ENCODE measurements at regions not wholly inside any gene's neighbourhood (a gene's known extent, or its start where the extent isn't known, plus 50 kb on each side); places are given as distances from the start of the nearest gene placed in this dataset.

DNA sequence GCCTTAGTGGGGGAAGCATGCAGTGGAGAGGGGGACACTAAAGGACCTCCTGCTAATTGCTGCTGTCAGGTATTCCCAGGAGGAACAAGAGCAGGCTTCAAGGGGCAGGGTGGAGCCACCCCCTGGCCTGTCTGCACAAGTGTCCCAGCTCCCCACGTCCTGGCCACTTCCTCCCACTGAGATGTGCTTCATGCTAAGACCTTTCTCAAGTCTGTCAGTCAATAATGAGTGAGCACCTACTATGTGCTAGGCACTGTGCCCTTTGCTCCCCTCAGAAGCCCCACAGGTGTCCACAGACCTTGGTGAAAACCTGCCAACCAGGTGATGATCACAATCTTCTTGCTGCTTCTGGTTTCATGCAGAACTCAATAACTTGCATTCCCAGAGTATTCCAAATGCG is 147.9 kb downstream of the UNC5CL start:
- peaks cover 2% of the 10 kb centered on the region for H3K36me3 Mint-ChIP-seq

DNA sequence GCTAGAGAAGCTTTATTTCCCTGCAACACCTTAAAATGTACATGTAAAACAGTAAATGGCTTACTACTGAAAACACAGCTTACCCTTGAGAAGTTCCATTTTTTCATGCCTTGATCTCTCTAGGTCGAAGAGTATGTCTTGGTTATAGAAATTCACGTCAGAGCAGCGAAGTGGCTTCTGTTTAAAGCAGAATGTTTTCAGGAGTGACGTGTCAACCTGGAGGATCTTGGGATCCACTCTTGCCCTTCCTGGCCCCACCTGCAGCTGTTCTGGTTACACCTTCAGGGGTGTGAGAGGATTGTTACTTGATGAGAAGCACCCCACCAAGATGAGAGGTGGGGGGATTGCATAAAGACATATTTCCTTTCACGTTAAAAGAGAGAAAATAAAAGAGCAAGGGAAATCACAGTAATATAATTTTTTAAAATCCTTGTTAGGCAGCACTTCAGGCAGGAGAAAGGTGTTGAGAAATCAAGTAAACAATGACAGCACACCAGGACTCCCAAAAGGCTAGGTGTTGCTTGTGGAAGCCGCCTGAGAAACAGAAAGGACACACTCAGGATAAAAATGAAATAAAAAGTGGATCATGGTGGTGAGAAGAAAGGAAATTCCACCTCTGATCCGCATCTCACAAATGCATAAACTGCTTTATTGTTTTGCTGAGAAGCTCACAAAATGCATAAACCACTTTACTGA is 149.7 kb downstream of the UNC5CL start:
- H3K36me3 Mint-ChIP-seq: peaks cover 2% of the 10 kb centered on the region
- no peak overlapping the region for H3K4me3 Mint-ChIP-seq
- no peaks in the 10 kb centered on the region for H3K4me1 Mint-ChIP-seq (ENCODE audit: low read depth)
- no peaks in the 10 kb centered on the region for H3K27me3 Mint-ChIP-seq
- H3K27ac Mint-ChIP-seq: no peak overlapping the region
- no peaks in the 10 kb centered on the region for H3K9me3 Mint-ChIP-seq (ENCODE audit: low read depth)

More for the DNA sequence above, 147.9 kb downstream of the UNC5CL start:
- no peaks in the 10 kb centered on the region for H3K4me1 Mint-ChIP-seq (ENCODE audit: low read depth)
- H3K27ac Mint-ChIP-seq: no peak overlapping the region
- no peak overlapping the region for H3K4me3 Mint-ChIP-seq
- no peaks in the 10 kb centered on the region for H3K27me3 Mint-ChIP-seq
- H3K9me3 Mint-ChIP-seq (ENCODE audit: low read depth): no peaks in the 10 kb centered on the region

DNA sequence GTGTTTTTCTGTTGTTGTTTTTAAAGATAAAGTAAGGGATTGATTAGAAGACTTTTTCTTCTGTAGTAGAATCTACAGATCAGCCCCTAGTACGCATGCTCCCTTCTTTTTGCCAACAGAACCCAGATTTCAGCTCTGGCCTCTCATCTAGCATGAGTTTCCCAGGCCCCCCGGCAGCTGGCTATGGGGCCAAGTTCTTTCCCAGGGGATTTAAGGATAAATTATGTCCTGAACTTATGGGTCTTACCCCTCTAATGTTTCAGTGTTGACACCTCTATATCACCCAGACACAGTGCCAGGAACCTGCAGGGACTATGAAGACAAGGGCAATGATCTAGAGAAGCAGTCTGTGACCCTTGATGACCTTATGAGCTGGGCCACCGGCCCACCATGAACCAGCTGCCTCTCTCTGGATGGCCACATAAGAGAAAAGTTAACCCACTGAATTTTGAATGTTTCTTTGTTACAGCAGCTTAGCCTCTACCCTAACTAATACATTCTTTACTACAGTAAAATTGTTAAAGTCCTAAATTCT is 150.5 kb downstream of the UNC5CL start:
- Mint-ChIP-seq H3K9me3 (ENCODE audit: low read depth) (no peaks in the 10 kb centered on the region), H3K36me3 (peaks cover 2% of the 10 kb centered on the region), H3K4me1 (ENCODE audit: low read depth) (no peaks in the 10 kb centered on the region), H3K27me3 (no peaks in the 10 kb centered on the region), H3K27ac (no peak overlapping the region), H3K4me3 (no peak overlapping the region)

DNA sequence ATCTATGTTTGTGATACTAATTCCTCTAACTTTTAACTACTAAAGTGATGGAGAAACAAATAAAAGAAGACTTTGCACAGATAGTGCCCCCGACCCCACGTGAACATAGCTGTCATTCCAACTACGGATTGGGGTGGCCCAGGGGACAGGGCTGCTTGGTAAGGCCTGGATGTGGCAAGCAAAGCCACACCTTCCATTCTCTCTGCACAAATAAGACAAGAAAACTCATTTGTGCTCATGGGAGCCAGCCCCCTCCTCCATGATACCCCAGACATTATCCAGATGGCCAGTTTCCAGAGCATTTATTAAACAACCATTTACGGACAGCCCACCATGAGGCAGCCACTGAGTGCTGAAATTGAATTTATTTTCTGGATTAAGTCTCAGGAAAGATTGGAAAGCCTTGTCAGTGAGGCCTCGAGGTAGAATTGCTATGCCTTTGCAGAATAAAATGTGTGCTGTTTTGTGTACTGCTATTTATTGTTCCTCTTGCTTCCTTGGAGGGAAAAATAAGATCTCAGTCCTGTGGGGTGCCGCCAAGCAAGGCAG is 151.2 kb downstream of the UNC5CL start:
- Mint-ChIP-seq H3K4me3 (no peak overlapping the region), H3K27ac (no peak overlapping the region), H3K4me1 (ENCODE audit: low read depth) (no peaks in the 10 kb centered on the region), H3K27me3 (no peaks in the 10 kb centered on the region), H3K36me3 (peaks cover 2% of the 10 kb centered on the region), H3K9me3 (ENCODE audit: low read depth) (no peaks in the 10 kb centered on the region)

DNA sequence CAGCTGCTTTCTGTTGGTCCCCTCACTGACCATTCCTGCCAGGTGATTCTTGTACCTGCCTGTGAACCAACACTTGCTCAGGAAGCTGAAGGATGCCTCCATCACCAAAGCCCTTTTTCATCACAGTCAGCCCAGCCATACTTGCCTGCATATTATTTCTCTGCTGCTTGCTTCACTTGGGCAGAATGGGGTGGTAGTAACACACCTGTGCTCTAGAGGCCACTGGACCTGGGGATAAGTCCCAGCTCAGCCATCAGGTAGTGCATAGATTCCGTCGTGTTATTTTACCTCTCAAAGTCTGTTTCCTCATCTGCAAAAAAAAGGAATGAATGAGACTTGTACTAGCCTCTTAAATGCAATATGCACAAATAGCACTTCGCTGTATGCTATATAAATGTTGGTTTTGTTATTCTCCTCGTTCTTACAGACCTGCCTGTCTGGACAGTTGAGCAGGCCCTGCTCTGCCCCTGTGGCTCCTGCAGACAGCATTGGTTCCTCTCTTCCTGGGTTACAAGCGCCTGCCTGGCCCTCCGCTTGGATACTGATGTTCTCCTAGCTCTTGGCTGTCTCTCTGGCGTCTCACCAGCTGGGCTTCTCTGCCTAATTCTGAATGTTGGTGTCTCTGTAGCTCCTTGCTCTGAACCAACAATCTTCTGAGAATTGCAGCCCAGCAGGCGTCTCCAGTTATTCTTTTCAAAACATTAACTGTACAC is 151.8 kb downstream of the UNC5CL start:
- Mint-ChIP-seq H3K27ac (no peak overlapping the region), H3K4me3 (no peak overlapping the region), H3K36me3 (peaks cover 1% of the 10 kb centered on the region), H3K27me3 (no peaks in the 10 kb centered on the region), H3K9me3 (ENCODE audit: low read depth) (no peaks in the 10 kb centered on the region), H3K4me1 (ENCODE audit: low read depth) (no peaks in the 10 kb centered on the region)

DNA sequence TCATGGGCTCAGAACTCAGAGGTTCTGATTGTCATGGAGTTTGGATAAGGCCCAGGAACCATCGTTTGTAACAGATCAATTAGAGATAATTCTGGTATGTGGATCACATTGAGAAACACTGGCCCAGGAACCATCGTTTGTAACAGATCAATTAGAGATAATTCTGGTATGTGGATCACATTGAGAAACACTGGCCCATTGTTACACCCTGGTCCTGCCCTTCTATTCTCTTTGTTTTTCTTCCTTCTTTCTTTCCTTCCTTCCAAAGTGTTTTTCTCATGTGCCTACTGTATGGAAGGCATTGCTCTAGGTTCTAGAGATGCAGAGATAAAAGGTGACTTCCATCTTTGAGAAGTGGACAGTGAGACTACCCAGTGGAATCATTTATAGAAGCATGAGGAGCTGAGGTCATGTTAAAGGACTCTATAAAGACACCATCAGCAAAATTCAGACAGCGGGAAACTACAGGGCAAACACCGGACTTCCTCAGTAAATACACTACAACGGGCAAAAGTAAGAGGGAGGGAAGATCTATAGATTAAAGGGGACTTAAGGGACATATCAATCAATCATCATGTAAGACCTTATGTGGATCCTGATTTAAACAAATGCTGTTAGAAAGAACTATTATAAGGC is 153.8 kb downstream of the UNC5CL start:
- no peaks in the 10 kb centered on the region for H3K4me1 Mint-ChIP-seq (ENCODE audit: low read depth)

DNA sequence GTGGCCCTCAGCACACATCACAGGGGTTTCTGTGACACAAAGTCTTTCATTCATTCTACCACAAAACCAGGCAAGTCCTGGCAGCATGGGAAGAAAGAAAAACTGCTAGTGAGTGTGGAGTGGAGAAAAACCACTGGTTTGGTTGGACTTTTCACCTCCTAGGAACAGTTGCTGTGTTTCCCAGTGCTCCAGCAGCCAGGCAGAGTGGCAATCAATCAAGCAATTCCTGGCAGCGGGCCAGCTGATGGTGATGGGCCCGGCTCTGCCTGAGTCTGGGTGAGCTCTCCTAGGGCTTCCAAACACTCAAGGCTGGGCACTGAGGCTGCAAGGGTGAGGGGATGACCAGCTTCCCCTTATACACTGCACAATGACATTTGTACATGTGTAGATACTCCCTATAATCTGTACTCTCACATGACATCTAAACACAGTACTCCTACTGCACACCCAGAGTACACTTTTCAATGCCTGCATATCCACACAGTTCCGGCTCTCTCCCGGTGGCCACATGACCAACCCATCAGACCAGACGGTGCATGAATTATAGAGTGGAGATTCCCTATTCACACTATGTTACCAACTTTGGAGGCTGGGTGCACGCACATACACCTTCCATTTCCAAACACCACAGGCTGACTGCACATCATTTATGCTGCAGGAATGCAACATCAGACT is 156.6 kb downstream of the UNC5CL start:
- H3K36me3 Mint-ChIP-seq: no peaks in the 10 kb centered on the region

More for the DNA sequence above, 153.8 kb downstream of the UNC5CL start:
- Mint-ChIP-seq H3K4me3 (no peak overlapping the region), H3K27me3 (no peaks in the 10 kb centered on the region), H3K27ac (no peak overlapping the region), H3K36me3 (no peaks in the 10 kb centered on the region), H3K9me3 (ENCODE audit: low read depth) (no peaks in the 10 kb centered on the region)

DNA sequence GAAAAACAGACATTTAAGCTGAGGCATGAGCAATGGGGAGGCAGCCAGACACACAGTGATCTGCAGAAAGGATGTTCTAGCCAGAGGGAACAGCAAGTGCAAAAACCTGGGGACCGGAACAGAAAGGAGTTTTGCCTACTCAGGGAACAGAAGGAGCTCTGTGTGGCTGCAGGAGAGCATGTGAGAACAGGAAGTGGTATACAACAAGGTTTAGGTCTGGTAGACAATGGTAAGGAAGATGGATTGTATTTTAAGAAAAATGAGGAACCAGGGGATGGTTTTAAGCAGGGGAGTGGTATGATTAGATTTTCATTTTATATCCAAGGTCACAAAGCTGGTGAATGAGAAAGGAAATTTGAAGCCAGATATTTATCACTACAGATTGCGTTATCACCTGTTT is 157.5 kb downstream of the UNC5CL start:
- Mint-ChIP-seq H3K4me1 (ENCODE audit: low read depth) (no peaks in the 10 kb centered on the region), H3K4me3 (no peak overlapping the region), H3K36me3 (no peaks in the 10 kb centered on the region), H3K27me3 (peaks cover 6% of the 10 kb centered on the region), H3K9me3 (ENCODE audit: low read depth) (peaks cover 7% of the 10 kb centered on the region), H3K27ac (no peak overlapping the region)

More for the DNA sequence above, 156.6 kb downstream of the UNC5CL start:
- H3K27me3 Mint-ChIP-seq: peaks cover 6% of the 10 kb centered on the region
- no peaks in the 10 kb centered on the region for H3K4me1 Mint-ChIP-seq (ENCODE audit: low read depth)
- no peak overlapping the region for H3K27ac Mint-ChIP-seq
- H3K4me3 Mint-ChIP-seq: no peak overlapping the region
- H3K9me3 Mint-ChIP-seq (ENCODE audit: low read depth): peaks cover 7% of the 10 kb centered on the region

DNA sequence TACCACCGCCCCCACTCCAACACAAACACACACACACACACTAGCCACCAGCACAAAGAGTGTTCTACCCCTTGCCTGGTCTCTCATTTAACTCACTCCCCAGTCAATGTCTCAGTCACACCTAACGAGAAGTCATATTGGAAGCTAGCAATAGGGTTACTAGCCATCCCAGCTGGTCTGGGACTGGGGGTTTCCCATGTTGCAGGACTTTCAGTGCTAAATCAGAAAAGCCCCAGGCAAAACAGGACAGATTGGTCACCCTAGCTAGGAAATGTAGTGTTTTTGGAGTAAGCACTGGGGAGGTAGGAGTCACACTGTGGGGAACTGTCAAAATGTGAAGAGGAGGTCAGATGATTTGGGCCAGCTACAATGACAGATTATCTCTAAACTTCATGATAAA is 158.1 kb downstream of the UNC5CL start:
- H3K9me3 Mint-ChIP-seq (ENCODE audit: low read depth): peaks cover 7% of the 10 kb centered on the region
- H3K4me3 Mint-ChIP-seq: no peak overlapping the region
- no peaks in the 10 kb centered on the region for H3K36me3 Mint-ChIP-seq
- H3K27me3 Mint-ChIP-seq: peaks cover 6% of the 10 kb centered on the region
- no peak overlapping the region for H3K27ac Mint-ChIP-seq
- no peaks in the 10 kb centered on the region for H3K4me1 Mint-ChIP-seq (ENCODE audit: low read depth)

DNA sequence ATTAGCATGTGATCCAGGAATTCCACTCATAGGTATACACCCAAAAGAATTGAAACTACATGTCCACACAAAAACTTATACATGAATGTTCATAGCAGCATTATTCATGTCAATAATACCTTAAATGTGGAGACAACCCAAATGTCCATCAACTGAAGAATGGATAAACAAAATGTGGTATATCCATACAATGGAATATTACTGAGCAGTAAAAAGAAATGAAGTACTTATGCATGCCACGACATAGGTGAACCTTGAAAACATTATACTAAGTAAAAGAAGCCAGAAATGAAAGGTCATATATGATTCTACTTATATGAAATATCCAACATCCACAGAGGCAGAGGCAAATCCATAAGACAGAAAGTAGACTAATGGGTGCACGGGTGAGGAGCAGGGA is 159.9 kb downstream of the UNC5CL start:
- Mint-ChIP-seq H3K36me3 (no peaks in the 10 kb centered on the region), H3K27me3 (peaks cover 10% of the 10 kb centered on the region), H3K27ac (no peak overlapping the region), H3K4me3 (no peak overlapping the region), H3K9me3 (ENCODE audit: low read depth) (peaks cover 7% of the 10 kb centered on the region), H3K4me1 (ENCODE audit: low read depth) (no peaks in the 10 kb centered on the region)

DNA sequence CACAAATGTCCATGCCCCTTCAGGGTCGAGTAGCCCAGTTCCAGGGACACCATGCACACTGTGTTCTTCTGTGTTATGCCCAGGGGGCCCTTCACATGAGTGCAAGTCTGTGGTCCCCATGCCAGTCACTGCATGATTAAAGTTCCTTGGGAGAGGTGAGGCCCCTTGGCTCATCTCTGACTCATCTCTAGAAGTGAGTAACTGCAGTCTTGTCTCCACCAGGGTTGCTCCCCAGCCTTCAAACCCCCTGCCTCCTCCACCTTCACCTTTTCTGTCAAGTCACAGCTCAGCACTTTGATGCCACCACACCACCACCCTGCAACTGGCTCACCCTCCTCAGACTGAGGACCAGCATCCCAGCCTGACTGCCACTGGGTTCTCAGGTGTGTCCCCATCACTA is 161.7 kb downstream of the UNC5CL start:
- H3K9me3 Mint-ChIP-seq (ENCODE audit: low read depth): peaks cover 7% of the 10 kb centered on the region
- H3K4me3 Mint-ChIP-seq: no peak overlapping the region
- peaks cover 10% of the 10 kb centered on the region for H3K27me3 Mint-ChIP-seq
- H3K27ac Mint-ChIP-seq: no peak overlapping the region
- no peaks in the 10 kb centered on the region for H3K36me3 Mint-ChIP-seq
- H3K4me1 Mint-ChIP-seq (ENCODE audit: low read depth): no peaks in the 10 kb centered on the region

DNA sequence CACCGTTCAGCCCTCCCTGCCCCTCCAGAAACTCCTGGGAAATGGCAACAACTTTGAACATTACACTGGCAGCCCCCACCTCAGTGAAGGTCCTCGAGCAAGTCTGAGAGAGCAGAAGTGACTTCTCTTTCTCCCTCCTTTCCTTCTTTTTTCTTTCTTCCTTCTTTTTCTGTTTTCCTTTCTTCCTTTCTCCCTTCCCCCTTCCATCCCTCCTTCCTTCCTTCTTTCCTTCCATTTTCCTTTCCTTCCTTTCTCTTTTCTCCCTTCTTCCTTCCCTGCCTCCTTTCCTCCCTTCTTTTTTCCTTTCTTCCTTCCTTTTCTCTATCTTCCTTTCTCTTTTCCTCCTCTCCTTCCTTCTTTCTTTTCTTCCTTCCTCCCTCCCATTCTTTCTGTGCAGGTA is 162.7 kb downstream of the UNC5CL start:
- Mint-ChIP-seq H3K27ac (no peak overlapping the region), H3K4me1 (ENCODE audit: low read depth) (no peaks in the 10 kb centered on the region), H3K27me3 (peaks cover 10% of the 10 kb centered on the region), H3K4me3 (no peak overlapping the region), H3K36me3 (no peaks in the 10 kb centered on the region), H3K9me3 (ENCODE audit: low read depth) (peaks cover 7% of the 10 kb centered on the region)

DNA sequence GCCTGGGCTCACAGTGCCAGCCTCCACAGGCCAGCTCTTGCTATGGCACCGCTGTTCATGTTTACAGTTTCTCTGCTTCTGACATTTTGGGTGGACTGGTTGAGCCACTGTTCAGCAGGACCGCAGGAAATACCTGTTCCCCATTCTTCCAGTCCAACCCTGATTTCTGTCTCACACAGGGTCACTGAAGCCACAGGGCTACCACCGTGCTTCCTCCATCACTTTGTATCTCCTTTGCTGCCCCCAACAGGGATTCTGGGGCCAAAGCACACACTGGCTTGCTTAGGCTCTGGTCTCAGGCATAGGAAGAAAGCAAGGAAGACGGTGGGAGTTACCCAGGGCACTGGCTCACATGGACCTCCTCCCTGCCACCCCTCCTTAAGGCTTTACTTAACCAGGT is 164.5 kb downstream of the UNC5CL start:
- no peak overlapping the region for H3K27ac Mint-ChIP-seq
- H3K4me1 Mint-ChIP-seq (ENCODE audit: low read depth): no peaks in the 10 kb centered on the region
- H3K27me3 Mint-ChIP-seq: peaks cover 10% of the 10 kb centered on the region
- H3K36me3 Mint-ChIP-seq: no peaks in the 10 kb centered on the region
- H3K4me3 Mint-ChIP-seq: no peak overlapping the region
- peaks cover 7% of the 10 kb centered on the region for H3K9me3 Mint-ChIP-seq (ENCODE audit: low read depth)

DNA sequence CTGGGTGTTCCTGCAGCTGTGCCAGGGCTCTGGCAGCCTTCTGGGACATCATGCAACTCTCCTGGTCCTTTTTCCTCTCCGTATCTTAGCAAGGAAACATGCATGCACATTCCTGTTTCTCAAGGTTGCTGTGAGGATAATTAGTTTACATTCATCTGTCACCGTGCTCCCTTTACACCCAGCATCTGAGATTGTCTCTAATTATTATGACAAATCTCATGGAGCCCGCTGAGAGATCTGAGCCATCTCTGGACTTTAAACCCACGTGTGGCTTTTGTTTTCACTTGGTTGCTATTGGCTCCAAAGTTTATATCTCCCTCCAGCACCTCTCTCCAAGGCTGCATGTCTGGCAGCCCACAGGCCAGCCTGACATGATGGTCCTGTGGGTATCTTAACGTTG is 167.6 kb downstream of the UNC5CL start:
- no peaks in the 10 kb centered on the region for H3K9me3 Mint-ChIP-seq (ENCODE audit: low read depth)
- H3K36me3 Mint-ChIP-seq: no peaks in the 10 kb centered on the region
- no peak overlapping the region for H3K27ac Mint-ChIP-seq
- no peaks in the 10 kb centered on the region for H3K4me1 Mint-ChIP-seq (ENCODE audit: low read depth)
- peaks cover 4% of the 10 kb centered on the region for H3K27me3 Mint-ChIP-seq
- no peak overlapping the region for H3K4me3 Mint-ChIP-seq

Measured in activated naive CD8-positive, alpha-beta T cell (primary cell).